H9 (cell line): ENCODE measurements at regions not wholly inside any gene's neighbourhood (a gene's known extent, or its start where the extent isn't known, plus 50 kb on each side); places are given as distances from the start of the nearest gene placed in this dataset.

Experiments used
- DNase-seq: peaks from one replicate; pipeline ENCODE4 v3.0.0-alpha.2; 2017
- H2AFZ ChIP-seq: one replicate; pipeline ENCODE4 v1.6.1; 2013; ENCODE audit warnings: mild to moderate bottlenecking, low read length, control low read depth, moderate library complexity
- H2AK5ac ChIP-seq: 2 replicates; pipeline ENCODE4 v1.6.1; 2013; ENCODE audit warnings: low read length, control low read depth, mixed read lengths; ENCODE audit not compliant: insufficient read length
- H2BK120ac ChIP-seq: one replicate; pipeline ENCODE4 v1.6.1; 2013; ENCODE audit warnings: low read depth, mild to moderate bottlenecking, low read length, control low read depth, inconsistent platforms; ENCODE audit not compliant: poor library complexity, severe bottlenecking
- H2BK12ac ChIP-seq: 2 replicates; pipeline ENCODE4 v1.6.1; 2013; ENCODE audit warnings: low read length, control low read depth, mixed read lengths, low read depth; ENCODE audit not compliant: insufficient read length
- H2BK15ac ChIP-seq: 2 replicates; pipeline ENCODE4 v1.6.1; 2013; ENCODE audit warnings: low read depth, low read length, control low read depth
- H2BK20ac ChIP-seq: one replicate; pipeline ENCODE4 v1.6.1; 2013; ENCODE audit warnings: low read depth, mild to moderate bottlenecking, low read length, control low read depth, inconsistent platforms; ENCODE audit not compliant: poor library complexity, severe bottlenecking
- H2BK5ac ChIP-seq: 2 replicates; pipeline ENCODE4 v1.6.1; 2013; ENCODE audit warnings: low read length, control low read depth, mixed read lengths; ENCODE audit not compliant: insufficient read length
- H3K14ac ChIP-seq: 2 replicates; pipeline ENCODE4 v1.6.1; 2013; ENCODE audit warnings: low read length, control low read depth; ENCODE audit not compliant: insufficient read depth
- H3K18ac ChIP-seq: 2 replicates; pipeline ENCODE4 v1.6.1; 2013; ENCODE audit warnings: low read depth, mild to moderate bottlenecking, mixed read lengths, low read length, control low read depth; ENCODE audit not compliant: insufficient read length
- H3K23ac ChIP-seq: 2 replicates; pipeline ENCODE4 v1.6.1; 2013; ENCODE audit warnings: low read length, control low read depth, mixed read lengths, low read depth; ENCODE audit not compliant: insufficient read length
- H3K23me2 ChIP-seq: 2 replicates; pipeline ENCODE4 v1.6.1; 2013; ENCODE audit warnings: low read depth, mild to moderate bottlenecking, mixed read lengths, low read length, control low read depth; ENCODE audit not compliant: insufficient read length, poor library complexity, severe bottlenecking
- H3K27ac ChIP-seq: 2 replicates; pipeline ENCODE4 v1.5.1; 2013; ENCODE audit warnings: low read length, control low read depth, mixed read lengths, low read depth; ENCODE audit not compliant: insufficient read length
- H3K27me3 ChIP-seq: 2 replicates; pipeline ENCODE4 v1.6.1; 2013; ENCODE audit warnings: low read length, control low read depth, inconsistent platforms; ENCODE audit not compliant: insufficient read depth
- H3K4ac ChIP-seq: 2 replicates; pipeline ENCODE4 v1.6.1; 2013; ENCODE audit warnings: low read depth, mild to moderate bottlenecking, control low read depth, inconsistent platforms, low read length, moderate library complexity
- H3K4me1 ChIP-seq: 2 replicates; pipeline ENCODE4 v1.6.1; 2013; ENCODE audit warnings: low read length, control low read depth, inconsistent platforms; ENCODE audit not compliant: insufficient read depth
- H3K4me2 ChIP-seq: 2 replicates; pipeline ENCODE4 v1.6.1; 2013; ENCODE audit warnings: low read length, control low read depth, mixed read lengths; ENCODE audit not compliant: insufficient read length, insufficient read depth
- H3K56ac ChIP-seq: 2 replicates; pipeline ENCODE4 v1.6.1; 2013; ENCODE audit warnings: low read depth, mild to moderate bottlenecking, mixed read lengths, low read length, control low read depth; ENCODE audit not compliant: insufficient read length
- H3K79me1 ChIP-seq: 2 replicates; pipeline ENCODE4 v1.6.1; 2013; ENCODE audit warnings: low read depth, mild to moderate bottlenecking, moderate library complexity, low read length, control low read depth, inconsistent platforms; ENCODE audit not compliant: insufficient read depth, poor library complexity, severe bottlenecking
- H3K79me2 ChIP-seq: 2 replicates; pipeline ENCODE4 v1.6.1; 2013; ENCODE audit warnings: low read length, control low read depth, inconsistent platforms; ENCODE audit not compliant: insufficient read depth
- H3K9ac ChIP-seq: 2 replicates; pipeline ENCODE4 v1.6.1; 2013; ENCODE audit warnings: low read length, control low read depth, mixed read lengths; ENCODE audit not compliant: insufficient read length; ENCODE audit errors: extremely low read depth
- H3K9me3 ChIP-seq: one replicate; pipeline ENCODE4 v1.6.1; 2013; ENCODE audit warnings: low read depth, low read length, inconsistent platforms; ENCODE audit not compliant: control insufficient read depth
- H3T11ph ChIP-seq: one replicate; pipeline ENCODE4 v1.6.1; 2013; ENCODE audit warnings: mild to moderate bottlenecking, low read length, control low read depth, inconsistent platforms
- H4K20me1 ChIP-seq: one replicate; pipeline ENCODE4 v1.6.1; 2013; ENCODE audit not compliant: control insufficient read depth, insufficient read length, insufficient read depth
- H4K5ac ChIP-seq: 2 replicates; pipeline ENCODE4 v1.6.1; 2013; ENCODE audit warnings: low read depth, mild to moderate bottlenecking, mixed read lengths, low read length, control low read depth; ENCODE audit not compliant: insufficient read length
- H4K8ac ChIP-seq: replicated peaks from 2 replicates; pipeline ENCODE4 v1.6.1; 2013; ENCODE audit warnings: low read length, control low read depth, mixed read lengths, low read depth; ENCODE audit not compliant: insufficient read length
- H4K91ac ChIP-seq: 2 replicates; pipeline ENCODE4 v1.6.1; 2013; ENCODE audit warnings: low read depth, mild to moderate bottlenecking, moderate library complexity, mixed read lengths, low read length, control low read depth; ENCODE audit not compliant: insufficient read length
- H3K27ac Mint-ChIP-seq, 3 experiments: 2 replicates in 2 of 3; 3 replicates in 1 of 3; pipeline ENCODE4 v1.8.0; 2020 to 2021; ENCODE audit warnings: mixed read lengths in 3 of 3, mild to moderate bottlenecking in 1 of 3, moderate library complexity in 1 of 3
- H3K27me3 Mint-ChIP-seq: 2 replicates; pipeline ENCODE4 v1.8.0; 2021; ENCODE audit warnings: low read depth, mild to moderate bottlenecking, moderate library complexity, mixed read lengths
- H3K36me3 Mint-ChIP-seq, 3 experiments: 2 replicates in 2 of 3; 3 replicates in 1 of 3; pipeline ENCODE4 v1.8.0; 2020 to 2021; ENCODE audit warnings: low read depth in 3 of 3, mixed read lengths in 3 of 3; ENCODE audit not compliant: insufficient read depth in 1 of 3
- H3K4me1 Mint-ChIP-seq, 2 experiments: 2 replicates each; pipeline ENCODE4 v1.8.0; 2020; ENCODE audit warnings: mixed read lengths in 2 of 2
- H3K4me3 Mint-ChIP-seq, 2 experiments: 2 replicates in 1 of 2; 3 replicates in 1 of 2; pipeline ENCODE4 v1.8.0; 2020 to 2021; ENCODE audit warnings: mild to moderate bottlenecking in 2 of 2, mixed read lengths in 2 of 2, moderate library complexity in 1 of 2
- H3K9me3 Mint-ChIP-seq, 2 experiments: 2 replicates in 1 of 2; 3 replicates in 1 of 2; pipeline ENCODE4 v1.8.0; 2020; ENCODE audit warnings: mild to moderate bottlenecking in 2 of 2, mixed read lengths in 2 of 2, moderate library complexity in 1 of 2
- WGBS: extraction: QIAGEN DNeasy Blood & Tissue Kit; methylation state at CpG from one replicate; pipeline ENCODE4 v1.1.7; 2013; ENCODE audit warnings: missing lambda C conversion rate, low lambda C conversion rate, mixed read lengths; ENCODE audit not compliant: insufficient read length; ENCODE audit errors: extremely low coverage; 5-methylcytosine and 5-hydroxymethylcytosine counted together
- TF ChIP-seq, protein P1 (sequence below): fragments of 200-600 bp; sonication (generic); conservative IDR thresholded peaks from 3 replicates; pipeline ENCODE4 v1.8.0; 2021; ENCODE audit warnings: antibody characterized with exemption, mild to moderate bottlenecking

DNA sequence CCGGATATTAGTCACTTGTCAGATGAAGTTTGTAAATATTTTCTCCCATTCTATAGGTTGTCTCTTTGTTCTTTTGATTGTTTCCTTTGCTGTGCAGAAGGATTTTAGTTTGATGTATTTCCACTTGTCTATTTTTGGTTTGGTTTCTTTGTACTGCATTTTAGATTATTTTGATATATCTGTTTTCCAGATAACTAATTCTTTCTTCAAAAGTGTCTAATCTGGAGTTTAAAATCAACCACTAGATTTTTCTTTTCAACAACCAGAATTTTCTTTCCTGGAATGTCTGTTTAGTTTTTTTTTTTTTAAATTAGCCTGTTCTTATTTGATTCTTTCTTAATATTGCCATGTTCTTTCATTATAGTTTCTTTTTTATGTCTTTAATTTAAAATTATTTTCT lies 116.8 kb upstream of the INHBA start:
- no peaks in the 10 kb centered on the region for H3K79me1 ChIP-seq
- H3K4me1 Mint-ChIP-seq = peaks cover 23 to 28% of the 10 kb centered on the region in 2 experiments
- H4K20me1 ChIP-seq = no peaks in the 10 kb centered on the region
- peaks cover 16% of the 10 kb centered on the region for H3K27me3 Mint-ChIP-seq
- no peaks in the 10 kb centered on the region for H3K36me3 Mint-ChIP-seq
- no peak overlapping the region for H2BK20ac ChIP-seq
- WGBS = no CpG with 5 or more reads among the region's 1 CpG
- no peak overlapping the region for H2BK15ac ChIP-seq
- H3T11ph ChIP-seq = no peak overlapping the region
- TF ChIP-seq, protein P1, sequence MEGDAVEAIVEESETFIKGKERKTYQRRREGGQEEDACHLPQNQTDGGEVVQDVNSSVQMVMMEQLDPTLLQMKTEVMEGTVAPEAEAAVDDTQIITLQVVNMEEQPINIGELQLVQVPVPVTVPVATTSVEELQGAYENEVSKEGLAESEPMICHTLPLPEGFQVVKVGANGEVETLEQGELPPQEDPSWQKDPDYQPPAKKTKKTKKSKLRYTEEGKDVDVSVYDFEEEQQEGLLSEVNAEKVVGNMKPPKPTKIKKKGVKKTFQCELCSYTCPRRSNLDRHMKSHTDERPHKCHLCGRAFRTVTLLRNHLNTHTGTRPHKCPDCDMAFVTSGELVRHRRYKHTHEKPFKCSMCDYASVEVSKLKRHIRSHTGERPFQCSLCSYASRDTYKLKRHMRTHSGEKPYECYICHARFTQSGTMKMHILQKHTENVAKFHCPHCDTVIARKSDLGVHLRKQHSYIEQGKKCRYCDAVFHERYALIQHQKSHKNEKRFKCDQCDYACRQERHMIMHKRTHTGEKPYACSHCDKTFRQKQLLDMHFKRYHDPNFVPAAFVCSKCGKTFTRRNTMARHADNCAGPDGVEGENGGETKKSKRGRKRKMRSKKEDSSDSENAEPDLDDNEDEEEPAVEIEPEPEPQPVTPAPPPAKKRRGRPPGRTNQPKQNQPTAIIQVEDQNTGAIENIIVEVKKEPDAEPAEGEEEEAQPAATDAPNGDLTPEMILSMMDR = no peak
- no peak overlapping the region for H3K9ac ChIP-seq
- H3K23ac ChIP-seq = no peak overlapping the region
- no peak overlapping the region for H3K4me2 ChIP-seq
- H2AFZ ChIP-seq = no peak overlapping the region
- H3K4me1 ChIP-seq = no peaks in the 10 kb centered on the region; the same call in 1 of the 2 replicates
- no peak overlapping the region for H2BK5ac ChIP-seq
- no peaks in the 10 kb centered on the region for H3K27me3 ChIP-seq
- DNase-seq = no peak
- no peak overlapping the region for H3K56ac ChIP-seq
- H3K4me3 Mint-ChIP-seq = no peak overlapping the region
- H3K14ac ChIP-seq = no peak overlapping the region
- H3K27ac ChIP-seq = no peak overlapping the region
- H4K91ac ChIP-seq = no peak overlapping the region
- no peak overlapping the region for H3K18ac ChIP-seq
- H4K8ac ChIP-seq = no peak overlapping the region
- no peak overlapping the region for H2AK5ac ChIP-seq
- no peak overlapping the region for H2BK12ac ChIP-seq
- H3K9me3 ChIP-seq = no peaks in the 10 kb centered on the region
- no peaks in the 10 kb centered on the region for H3K79me2 ChIP-seq
- H2BK120ac ChIP-seq = no peak overlapping the region
- H3K9me3 Mint-ChIP-seq = 0 out of 5 replicates have a peak, but pooled peaks cover 0 to 2% of the 10 kb centered on the region in 2 experiments
- H3K27ac Mint-ChIP-seq = no peak overlapping the region
- H3K23me2 ChIP-seq = no peaks in the 10 kb centered on the region
- no peak overlapping the region for H3K4ac ChIP-seq
- no peak overlapping the region for H4K5ac ChIP-seq
